NT2/D1 (cell line): ENCODE measurements at regions not wholly inside any gene's neighbourhood (a gene's known extent, or its start where the extent isn't known, plus 50 kb on each side); places are given as distances from the start of the nearest gene placed in this dataset.

Experiments used
- SUZ12 ChIP-seq: IDR thresholded peaks from 2 replicates; pipeline ENCODE4 v1.6.1; 2011; ENCODE audit not compliant: insufficient read length, insufficient read depth; ENCODE audit errors: extremely low read depth
- YY1 ChIP-seq: IDR thresholded peaks from 2 replicates; pipeline ENCODE4 v1.6.1; 2011; ENCODE audit not compliant: insufficient read length, insufficient read depth
- ZNF274 ChIP-seq: IDR thresholded peaks from 2 replicates; pipeline ENCODE4 v1.6.1; 2011; ENCODE audit warnings: mild to moderate bottlenecking, low read depth, low read length

DNA sequence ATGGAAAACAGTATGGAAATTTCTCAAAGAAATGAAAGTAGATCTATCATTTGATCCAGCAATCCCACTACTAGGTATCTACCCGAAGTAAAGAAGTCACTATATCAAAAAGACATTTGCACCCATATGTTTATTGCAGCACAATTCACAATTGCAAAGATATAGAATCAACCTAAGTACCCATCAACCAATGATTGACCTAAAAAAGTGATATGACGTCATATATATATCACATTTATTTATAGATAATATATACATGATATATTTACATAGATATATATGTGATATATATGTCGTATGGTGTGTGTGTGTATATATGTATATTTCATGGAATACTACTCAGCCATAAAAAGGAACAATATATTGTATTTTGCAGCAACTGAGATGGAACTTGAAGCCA lies 188.3 kb upstream of the ARHGAP42 start:
- TF ChIP-seq SUZ12 = no peak
- no peak for TF ChIP-seq ZNF274
- TF ChIP-seq YY1 = no peak
